PFSK-1 (cell line): ENCODE measurements at regions not wholly inside any gene's neighbourhood (a gene's known extent, or its start where the extent isn't known, plus 50 kb on each side); places are given as distances from the start of the nearest gene placed in this dataset.

Source experiments
- FOXP2 ChIP-seq: optimal IDR thresholded peaks from 2 replicates; pipeline ENCODE3; 2011; ENCODE audit warnings: borderline replicate concordance, control low read depth, inconsistent platforms; ENCODE audit not compliant: insufficient read depth; ENCODE audit errors: extremely low read length, extremely low read depth
- POLR2AphosphoS5 ChIP-seq: IDR thresholded peaks from 2 replicates; pipeline ENCODE4 v1.6.1; 2012; ENCODE audit warnings: low read depth, mild to moderate bottlenecking, control low read depth, low read length, moderate library complexity
- SIN3A ChIP-seq: IDR thresholded peaks from 2 replicates; pipeline ENCODE4 v1.6.1; 2012; ENCODE audit warnings: mild to moderate bottlenecking, low read length, moderate library complexity, borderline replicate concordance; ENCODE audit not compliant: insufficient read depth
- TAF1 ChIP-seq: IDR thresholded peaks from 2 replicates; pipeline ENCODE4 v1.6.1; 2012; ENCODE audit warnings: low read length, control low read depth, borderline replicate concordance; ENCODE audit not compliant: insufficient read depth
- TF ChIP-seq, protein P1 (sequence below), 2 experiments: IDR thresholded peaks; 2 replicates each; pipeline versions ENCODE4 v1.6.1 to v1.8.0; 2011 to 2012; ENCODE audit warnings: low read depth in 2 of 2, low read length in 2 of 2, control low read depth in 1 of 2, inconsistent platforms in 1 of 2, mild to moderate bottlenecking in 1 of 2, moderate library complexity in 1 of 2; ENCODE audit not compliant: insufficient read depth in 1 of 2

DNA sequence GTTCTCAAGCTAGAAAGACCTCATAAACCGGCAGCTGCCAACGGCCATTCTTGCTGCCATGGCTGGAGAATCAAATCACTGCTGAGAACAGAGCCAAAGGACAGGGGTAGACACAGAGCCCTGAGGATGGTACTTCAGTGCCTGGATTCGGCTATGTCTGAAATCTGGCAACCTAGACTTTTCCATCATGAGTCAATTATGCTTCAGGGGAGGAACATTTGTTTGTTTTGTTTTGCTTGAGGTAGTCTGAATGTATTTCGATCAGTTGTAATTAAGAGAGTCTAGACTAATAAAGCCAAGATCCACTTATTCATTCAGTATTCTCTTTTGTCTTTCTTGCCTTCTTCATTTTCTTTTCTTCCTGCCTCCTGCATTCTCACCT lies 122.8 kb upstream of the SH3BP4 start:
- no peak for TF ChIP-seq POLR2AphosphoS5
- TF ChIP-seq, protein P1, sequence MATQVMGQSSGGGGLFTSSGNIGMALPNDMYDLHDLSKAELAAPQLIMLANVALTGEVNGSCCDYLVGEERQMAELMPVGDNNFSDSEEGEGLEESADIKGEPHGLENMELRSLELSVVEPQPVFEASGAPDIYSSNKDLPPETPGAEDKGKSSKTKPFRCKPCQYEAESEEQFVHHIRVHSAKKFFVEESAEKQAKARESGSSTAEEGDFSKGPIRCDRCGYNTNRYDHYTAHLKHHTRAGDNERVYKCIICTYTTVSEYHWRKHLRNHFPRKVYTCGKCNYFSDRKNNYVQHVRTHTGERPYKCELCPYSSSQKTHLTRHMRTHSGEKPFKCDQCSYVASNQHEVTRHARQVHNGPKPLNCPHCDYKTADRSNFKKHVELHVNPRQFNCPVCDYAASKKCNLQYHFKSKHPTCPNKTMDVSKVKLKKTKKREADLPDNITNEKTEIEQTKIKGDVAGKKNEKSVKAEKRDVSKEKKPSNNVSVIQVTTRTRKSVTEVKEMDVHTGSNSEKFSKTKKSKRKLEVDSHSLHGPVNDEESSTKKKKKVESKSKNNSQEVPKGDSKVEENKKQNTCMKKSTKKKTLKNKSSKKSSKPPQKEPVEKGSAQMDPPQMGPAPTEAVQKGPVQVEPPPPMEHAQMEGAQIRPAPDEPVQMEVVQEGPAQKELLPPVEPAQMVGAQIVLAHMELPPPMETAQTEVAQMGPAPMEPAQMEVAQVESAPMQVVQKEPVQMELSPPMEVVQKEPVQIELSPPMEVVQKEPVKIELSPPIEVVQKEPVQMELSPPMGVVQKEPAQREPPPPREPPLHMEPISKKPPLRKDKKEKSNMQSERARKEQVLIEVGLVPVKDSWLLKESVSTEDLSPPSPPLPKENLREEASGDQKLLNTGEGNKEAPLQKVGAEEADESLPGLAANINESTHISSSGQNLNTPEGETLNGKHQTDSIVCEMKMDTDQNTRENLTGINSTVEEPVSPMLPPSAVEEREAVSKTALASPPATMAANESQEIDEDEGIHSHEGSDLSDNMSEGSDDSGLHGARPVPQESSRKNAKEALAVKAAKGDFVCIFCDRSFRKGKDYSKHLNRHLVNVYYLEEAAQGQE (IDR thresholded peaks at IDR 0.05; ENCODE audit: insufficient read depth in 1 of 2, low read depth in 2 of 2, low read length in 2 of 2), result no peak
- no peak for TF ChIP-seq TAF1
- no peak for TF ChIP-seq SIN3A
- TF ChIP-seq FOXP2, result no peak
